ENCODE measurements at regions not wholly inside any gene's neighbourhood (a gene's known extent, or its start where the extent isn't known, plus 50 kb on each side); places are given as distances from the start of the nearest gene placed in this dataset.

DNA sequence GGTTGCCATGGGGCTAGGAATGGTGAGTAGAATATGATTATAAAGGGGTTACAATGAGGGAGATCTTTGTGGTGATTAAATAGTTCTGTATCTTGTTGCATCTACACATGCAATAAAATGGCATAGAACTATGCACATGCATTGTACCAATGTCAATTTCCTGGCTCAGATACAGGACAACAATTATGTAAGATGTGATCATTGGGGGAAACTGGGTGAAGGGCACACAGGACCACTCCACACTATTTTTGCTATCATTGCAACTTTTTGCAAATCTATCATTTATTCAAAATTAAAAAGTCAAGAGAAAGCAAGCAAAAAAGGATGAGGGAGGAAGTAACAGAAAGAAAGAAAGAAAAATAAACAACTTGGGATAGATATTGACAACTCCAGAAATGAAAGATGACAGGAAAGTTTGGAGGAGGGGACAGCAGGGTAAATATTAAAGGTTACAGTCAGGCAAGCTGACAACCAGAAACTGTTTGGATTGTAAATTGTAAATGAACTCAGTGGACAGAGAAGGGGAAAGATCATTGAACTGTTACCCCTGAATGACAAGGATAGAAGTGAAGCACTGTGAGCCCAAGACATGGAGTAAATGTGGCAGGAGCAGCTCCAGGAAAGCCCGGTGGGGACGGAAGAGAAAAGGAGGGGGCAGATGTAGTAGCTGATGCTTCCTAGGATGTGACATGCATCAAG lies 499.6 kb upstream of the JARID2 start:
- no peak for FAIRE-seq

DNA sequence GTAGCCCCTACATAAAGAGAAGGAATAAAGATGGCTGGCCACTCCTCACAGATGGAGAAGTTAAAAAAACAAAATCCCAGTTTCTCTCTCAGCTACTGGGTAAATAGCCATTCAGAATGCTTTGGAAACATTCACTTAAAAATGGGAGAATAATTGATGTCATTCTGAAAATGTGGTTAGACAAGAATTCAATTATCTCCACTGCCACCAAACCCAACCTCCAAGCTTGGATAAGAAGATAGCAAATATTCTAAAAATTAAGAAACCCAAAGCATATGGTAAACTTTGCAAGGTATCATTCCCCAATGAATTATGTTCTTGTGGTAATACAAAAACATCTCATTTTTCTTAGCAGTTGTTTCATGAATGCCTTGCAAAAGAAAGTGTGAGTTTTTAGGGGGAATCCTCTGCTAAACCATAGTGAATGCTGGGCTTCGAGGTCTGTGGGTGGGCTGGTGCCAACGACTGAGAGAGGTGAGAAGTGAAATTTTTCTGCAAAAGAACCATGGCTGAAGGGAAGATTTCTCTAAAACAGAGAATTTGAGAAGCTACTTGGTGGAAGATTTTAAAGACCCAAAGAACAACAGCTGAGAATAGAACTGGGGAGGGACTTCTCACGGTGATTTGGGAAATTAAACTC lies 497.9 kb upstream of the JARID2 start:
- no peak for FAIRE-seq

DNA sequence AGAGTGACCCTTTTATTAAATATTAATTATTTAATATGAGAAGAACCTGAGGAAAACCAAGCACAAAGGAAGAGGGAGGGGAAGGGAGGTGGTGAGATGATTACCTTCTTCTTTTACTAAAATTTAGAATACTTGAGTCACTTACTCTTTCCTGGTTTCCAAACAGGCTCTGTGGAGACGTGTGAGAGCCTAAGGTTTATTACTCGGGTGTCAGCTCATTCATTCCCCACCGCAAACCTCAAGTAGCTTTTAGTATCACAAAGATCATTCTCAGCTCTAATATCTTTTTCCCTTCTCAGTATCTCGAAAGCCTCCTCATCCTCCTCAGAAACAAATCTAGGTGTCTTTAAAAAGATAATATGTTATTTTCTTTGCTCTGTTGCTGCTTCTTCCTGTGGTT lies 497.2 kb upstream of the JARID2 start:
- no peak for FAIRE-seq

DNA sequence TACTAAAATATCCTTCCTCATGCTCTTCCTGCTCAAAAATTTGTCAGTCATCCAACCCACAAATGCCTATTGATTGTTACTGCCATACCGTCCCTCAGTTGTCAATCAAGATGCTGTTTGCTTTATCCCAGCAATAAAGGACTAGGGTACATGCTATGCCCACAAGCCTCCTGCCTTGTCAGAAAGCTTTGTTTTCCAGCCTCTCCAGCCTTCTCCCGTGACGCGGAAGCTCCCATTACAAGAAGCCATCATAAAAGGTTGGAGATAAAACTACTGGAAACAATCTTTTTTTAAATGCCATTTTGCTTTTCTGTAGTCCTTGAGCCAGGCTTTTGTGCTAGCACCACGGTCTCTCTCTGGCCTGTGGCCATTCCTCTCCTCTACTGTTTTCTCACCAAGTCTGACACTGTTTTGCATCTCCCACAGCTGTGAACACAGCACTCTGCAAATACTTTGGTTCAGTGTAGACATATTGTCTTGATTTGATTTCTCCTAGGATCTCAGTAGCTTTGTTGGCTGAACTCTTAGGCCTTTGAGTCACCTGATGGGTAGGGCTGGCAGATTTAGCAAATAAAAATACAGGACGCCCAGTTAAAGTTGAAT lies 495.7 kb upstream of the JARID2 start:
- no peak for FAIRE-seq

DNA sequence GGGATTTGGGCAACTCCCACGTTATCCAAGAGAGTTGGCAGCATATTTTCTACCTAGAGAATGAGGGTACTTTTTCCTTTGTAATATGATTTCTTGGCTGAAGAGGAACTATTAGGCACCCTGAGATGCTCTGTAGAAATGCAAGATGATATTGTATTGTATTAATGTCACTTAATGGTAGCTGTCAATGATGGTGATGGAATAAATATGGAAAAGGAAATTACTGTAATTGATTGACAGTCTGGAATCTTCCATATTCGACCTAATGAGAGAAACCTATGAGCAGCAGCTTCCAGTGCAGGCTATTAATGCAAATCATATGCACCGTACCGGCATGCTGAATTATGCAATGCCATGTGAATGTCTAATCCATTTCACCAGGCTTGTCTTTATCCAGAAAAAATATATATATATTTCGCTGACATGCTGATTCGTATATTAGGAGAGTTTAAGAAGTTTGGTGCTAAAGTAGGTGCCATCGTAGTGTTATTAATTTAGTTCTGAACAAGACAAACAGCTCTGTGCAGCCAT lies 494.2 kb upstream of the JARID2 start:
- no peak for FAIRE-seq

DNA sequence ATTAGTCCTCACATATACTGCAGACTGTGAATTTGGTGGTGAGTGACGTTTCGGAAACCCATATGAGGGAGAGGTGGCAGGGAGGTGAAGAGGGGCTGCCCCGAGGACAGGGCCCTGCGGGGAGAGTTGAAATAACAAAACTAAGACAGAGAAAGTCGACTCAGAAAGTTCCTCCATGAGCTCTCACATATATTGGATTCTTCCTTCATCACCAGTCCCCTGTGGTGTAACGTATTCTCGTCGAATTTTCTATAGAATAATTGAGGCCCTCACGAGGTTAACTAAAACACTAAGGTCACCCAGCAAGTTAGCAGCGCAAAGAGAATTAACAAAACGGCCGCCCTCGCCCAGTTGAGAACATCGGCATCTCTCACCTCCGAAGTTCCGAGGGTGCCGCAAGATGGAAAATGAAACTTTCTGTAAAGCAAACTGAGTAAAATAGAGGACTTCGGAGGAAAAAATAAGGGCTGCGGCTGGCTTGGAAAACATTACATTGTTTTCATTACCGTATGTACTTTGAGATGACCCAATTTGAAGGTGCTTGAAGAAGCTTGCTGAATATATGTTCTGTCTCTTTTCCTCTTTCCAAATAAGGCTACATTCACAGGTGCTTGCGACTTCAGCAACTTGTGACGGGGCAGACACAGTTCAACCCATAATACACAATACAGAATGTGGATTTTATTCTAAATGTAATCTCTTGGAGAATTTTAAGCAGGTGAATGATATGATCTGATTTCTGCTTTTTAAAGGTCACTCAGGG lies 490.9 kb upstream of the JARID2 start:
- no peak for FAIRE-seq

DNA sequence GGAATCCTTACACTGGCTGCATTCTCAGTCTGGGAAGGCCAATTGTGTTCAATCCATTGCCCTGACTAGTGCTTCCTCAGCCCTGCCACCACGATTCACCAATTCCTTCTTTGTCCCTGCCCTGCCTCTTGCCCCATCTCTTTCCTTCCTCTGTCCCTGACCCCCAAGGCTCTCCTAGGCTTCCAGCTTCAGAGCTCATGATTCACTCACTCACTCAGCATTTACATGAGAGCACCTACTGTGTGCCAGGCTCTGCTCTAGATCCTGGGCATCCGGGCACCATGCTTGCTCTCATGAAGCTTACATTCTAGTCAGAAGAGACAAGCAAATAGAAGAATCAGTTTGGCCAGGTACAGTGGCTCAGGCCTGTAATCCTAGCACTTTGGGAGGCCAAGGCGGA lies 489.5 kb upstream of the JARID2 start:
- no peak for FAIRE-seq

DNA sequence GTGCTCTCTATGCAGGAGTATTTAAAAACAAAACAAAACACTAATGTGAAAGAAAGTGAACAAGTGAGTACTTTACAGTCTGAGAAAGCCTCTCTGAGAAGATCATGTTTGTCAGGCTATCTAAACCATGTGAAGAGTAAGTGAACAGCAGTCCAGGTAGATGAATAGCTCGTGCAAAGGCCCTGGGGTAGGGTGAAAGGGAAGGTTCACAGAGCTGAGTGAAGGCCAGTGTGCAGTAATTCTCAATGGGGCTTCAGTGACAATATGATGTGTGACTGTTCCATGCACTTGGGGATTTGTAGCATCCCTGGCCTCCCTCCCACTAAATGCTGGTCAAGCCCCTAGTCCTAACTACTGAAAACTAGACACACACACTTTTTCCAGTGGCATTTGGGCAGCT lies 488.9 kb upstream of the JARID2 start:
- no peak for FAIRE-seq

DNA sequence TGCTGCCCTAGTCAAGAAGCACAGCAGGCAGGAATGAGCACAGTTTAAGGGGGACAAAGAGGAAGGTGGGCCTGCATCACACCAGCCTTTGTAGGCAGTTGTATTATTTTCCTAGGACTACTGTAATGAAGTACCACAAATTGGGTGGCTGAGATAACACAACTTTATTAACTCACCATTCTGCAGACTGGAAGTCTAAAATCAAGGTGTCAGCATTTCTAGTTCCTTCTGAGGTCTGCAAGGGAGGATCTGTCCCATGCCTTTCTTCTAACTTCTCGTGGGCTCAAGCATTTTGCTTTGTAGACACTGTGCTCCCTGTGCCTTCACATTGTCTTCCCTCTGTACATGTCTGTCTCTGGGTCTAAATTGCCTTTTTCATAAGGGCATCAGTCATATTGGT lies 488.5 kb upstream of the JARID2 start:
- no peak for FAIRE-seq

DNA sequence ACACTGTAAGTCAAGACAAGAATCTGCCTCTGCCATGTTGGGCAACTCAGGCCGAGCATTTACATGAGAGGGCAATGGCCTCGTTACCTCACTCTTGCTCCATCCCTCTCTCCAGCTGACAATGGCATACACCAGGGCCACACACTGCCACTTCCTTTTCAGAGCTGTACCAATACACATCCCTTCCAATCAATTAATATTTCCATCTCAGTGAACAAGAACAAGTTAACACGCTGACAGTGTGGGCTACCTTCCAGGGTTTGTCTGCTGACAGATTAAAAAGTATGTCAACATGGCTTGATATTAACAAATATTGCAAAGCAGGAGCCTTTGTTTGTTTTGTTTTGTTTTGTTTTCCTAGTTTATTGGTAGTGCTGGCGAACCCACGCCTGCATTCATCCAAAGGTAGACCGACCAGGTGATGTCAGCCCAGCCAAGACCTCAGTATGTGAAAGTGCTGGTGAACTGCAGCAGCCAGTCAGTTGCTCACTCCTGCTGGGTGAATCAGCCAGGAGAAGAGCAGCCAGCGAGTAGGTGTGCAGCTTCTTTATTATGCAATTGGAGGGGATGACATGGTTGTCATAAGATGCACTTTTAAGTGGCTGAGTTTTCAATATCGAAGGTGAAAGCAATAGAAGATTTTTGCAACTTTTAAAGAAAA lies 487.3 kb upstream of the JARID2 start:
- FAIRE-seq: no peak

DNA sequence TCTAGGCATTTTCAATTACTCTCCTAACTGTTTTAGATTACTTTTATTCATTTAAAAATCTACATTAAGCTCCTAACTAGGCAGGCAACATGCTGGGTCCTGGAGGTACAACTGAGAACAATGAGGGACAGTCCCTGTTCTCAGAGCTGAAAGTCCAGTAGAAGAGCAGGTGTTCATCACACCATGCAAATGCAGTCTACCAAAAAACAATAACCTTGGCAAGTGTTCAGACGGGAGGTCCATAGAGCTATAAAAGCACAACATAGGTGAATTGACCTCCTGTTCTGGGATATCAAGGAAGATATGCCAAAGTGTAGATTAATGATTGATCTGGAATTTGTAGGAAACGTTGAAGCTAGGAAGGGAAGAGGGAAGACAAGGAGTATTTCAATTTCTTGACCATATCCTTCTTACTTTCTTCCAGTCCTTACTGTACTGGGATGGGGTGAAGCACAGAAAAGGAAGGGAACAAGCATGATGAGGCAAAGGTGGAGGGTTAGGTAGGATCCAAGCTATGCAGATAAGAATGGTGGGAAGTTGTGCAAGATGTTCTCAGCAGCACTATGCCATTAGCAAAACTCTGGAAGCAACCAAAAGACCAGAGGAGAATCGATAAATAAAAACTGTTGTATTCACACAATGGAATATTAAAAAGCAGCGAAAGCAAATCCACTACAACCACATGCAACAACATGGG lies 485.7 kb upstream of the JARID2 start:
- FAIRE-seq: no peak

DNA sequence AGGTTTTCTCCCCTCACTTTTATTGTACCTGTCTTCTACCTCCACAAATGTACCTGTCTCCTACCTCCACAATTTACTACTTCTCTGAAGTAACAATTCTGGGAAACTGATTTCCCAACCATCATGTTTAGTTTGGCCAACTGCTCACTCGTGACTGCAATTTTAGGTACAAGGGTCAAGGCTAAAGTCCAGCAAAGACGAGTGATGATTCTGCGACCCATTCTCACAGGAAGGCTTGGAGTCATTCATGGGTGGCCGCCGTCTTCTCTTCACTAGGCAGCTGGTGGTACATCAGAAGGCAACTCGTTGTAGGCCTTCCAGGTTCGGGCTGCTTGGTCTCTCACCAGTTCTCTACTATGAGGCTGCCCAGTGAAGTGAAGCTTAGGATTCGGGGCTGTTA lies 483.8 kb upstream of the JARID2 start:
- FAIRE-seq: no peak

DNA sequence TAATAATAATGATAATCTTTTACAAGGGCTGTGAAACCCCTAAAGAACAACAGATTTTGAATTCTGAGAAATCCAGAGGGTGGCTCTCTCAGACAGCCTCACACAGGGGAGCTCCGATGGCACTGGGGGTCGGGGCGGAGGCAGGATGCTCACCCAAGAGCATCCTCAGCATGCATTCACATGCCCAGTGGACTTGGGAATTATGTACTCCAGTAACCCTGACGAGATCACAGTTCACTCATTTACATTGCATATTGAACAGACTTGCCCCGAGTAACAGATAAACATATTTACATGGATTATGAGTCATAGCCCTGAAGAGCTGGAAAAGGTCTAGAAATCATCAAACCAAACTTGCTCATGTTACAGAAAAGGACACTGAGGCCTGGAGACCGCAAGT lies 482.7 kb upstream of the JARID2 start:
- FAIRE-seq: no peak

DNA sequence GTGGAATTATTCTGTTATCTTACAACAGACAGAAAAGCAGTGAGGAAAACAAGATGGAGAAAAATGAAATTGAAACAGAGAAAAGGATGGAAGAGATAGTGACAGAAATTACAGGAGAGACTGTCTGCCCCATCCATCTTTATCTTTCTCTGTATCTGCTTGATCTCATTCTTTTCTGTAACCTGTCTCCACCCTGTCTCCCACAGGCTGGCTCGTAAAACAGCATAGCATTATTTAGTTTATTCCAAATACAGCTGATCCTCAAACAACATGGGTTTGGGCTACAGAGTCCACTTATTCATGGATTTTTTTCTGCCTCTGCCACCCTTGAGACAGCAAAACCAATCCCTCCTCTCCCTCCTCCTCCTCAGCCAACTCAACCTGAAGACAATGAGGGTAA lies 482.3 kb upstream of the JARID2 start:
- FAIRE-seq: no peak

DNA sequence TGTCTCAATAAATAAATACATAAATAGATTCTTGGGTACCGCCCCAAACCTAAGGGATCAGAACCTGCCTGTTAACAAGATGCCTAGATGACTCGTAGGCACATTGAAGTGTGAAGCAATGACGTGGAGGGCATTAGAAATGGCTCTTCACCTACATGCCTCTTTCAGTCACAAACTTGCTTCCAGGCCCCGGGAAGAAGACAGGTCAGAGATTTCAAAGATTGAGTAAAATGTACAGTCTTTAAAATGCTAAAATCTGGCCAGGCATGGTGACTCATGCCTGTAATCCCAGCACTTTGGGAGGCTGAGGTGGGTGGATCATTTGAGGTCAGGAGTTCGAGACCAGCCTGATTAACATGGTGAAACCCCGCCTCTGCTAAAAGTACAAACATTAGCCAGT lies 480.8 kb upstream of the JARID2 start:
- FAIRE-seq: no peak

DNA sequence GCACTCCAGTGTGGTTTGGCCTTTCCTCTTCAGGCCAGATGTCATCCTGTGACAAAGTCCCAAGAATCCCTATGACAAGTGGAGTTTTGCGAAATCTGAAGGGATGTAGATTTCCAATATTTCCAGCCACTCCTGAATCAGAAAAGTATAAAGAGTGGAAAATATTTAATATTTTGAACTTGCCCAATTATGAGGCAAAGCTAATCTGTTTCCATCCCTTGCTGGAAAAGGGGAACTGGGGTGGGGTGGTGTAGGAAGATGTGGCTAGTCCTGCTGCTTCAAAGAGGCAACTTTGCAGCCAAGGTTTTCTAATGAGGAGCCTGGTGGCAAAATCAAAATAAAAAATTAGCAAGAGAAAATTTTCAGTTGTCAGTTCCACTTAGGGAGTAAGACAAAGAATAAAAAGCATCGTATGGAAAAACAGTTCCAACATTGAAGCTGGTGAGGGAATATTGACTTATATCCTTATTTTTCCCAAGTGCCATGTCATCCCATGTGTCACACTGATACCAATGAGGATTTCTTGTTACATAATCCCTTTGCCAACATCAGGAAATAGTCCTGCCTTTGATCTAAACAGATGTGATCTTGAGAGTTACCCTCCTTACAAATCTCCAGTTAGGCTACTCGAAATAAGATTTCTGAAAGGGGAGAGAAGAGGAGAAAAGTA lies 480.0 kb upstream of the JARID2 start:
- FAIRE-seq: no peak

DNA sequence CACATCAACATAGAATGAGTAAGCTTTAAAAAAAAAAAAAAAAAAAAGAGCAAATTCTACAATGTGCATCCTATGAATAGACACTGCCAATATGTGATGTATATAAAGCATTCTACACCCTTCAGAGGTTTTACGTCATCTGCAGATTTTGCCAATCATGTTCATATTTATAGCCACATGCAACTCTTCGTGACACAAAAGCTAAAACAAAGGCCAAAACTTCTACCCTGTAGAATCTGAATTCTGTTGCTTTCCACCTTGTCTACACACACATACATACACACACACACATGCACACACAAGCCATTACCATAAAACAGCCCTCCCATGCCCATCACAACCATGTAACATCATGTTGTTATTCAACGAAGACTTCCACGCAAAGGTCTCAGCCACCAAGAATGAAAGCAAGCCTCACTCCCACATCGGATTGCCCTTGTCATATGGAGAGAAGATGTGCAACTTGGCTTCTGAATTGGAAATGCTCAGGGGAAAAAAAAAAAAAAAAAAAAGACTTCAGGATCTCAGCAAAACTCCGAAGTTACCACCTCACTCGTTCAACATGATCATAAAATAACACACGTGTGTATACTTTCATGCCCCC lies 479.4 kb upstream of the JARID2 start:
- no peak for FAIRE-seq

DNA sequence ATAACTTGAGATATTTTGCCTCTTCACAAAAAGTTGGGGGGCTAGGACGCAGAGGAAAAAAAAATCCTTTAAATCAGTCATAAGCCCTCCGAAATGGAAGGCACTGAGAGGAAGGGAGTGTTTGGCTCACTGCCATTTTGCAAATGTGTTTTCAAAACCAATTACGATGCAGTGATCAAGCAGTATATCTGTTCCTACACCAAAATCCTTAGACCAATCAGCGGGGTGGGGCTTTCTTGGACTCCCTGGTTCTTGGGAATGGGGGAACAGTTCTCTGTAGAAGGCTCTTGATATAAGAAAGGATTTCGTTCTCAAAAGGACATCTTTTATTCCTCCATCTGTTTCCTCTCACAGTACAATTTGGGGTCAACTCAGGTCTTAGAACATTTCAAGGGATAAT lies 478.6 kb upstream of the JARID2 start:
- FAIRE-seq: no peak

DNA sequence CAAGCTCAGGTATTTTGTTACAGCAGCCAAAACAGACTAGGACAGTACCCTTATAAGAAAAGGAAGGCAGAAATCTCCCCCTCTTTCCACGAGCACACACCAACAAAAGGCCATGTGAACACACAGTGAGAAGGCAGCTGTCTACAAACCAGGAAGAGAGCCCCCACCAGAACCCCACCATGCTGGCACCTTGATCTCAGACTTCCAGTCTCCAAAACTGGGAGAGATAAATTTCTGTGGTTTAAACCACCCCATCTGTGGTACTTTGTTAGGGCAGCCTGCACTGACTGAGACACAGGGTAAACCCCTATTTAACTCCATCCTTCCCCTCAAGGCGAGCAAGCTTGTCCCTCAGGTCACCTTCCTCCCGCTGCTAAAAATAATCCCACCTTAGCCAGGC lies 475.8 kb upstream of the JARID2 start:
- no peak for FAIRE-seq

DNA sequence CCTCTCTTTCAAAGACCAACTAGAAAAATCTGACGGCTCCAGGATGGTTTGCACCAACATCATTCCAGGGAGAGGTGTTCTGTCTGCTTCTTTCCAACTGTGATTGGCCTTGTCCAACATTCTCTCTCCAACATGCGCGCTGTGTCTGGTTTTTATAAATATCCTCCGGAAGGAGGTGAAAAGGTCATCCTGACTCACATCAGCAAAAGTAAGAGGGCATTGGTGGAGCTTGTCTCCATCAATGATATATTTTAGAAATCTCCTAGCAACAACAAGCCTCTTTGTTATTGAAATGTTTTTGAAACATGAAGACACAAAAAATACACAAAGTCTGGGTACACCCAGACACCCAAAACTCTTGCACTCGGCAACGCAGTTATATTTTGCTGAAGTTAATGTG lies 475.3 kb upstream of the JARID2 start:
- FAIRE-seq: no peak

DNA sequence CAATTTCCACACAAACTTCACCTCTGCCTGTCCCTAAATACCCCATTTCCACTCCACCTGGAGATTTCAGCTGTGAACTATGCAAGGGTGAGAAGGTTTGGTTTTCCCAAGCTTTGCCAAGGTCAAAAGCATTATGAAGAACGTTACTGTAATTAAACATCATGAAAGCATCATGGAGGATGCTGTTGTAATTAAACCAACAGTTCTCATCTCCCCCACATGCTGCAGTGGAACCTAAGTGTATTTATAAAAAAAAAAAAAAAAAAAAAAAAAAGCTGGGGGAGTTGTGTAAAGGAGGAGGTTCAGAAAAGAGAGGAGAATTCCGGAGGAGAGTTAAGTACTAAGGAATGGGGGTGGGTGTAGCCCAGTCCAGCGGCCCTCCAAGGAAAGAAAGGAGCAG lies 474.9 kb upstream of the JARID2 start:
- FAIRE-seq: peak; percentile 93
